Hepatic stellate cell (primary cell): ENCODE measurements at regions not wholly inside any gene's neighbourhood (a gene's known extent, or its start where the extent isn't known, plus 50 kb on each side); places are given as distances from the start of the nearest gene placed in this dataset.

Experiments
- DNase-seq: peaks from one replicate; pipeline ENCODE4 v3.0.0; 2011; ENCODE audit warnings: low spot score

- no peak for DNase-seq
These were observed 468.5 kb upstream of the FAT3 start for GRCh38 chr11:91755951-91756707.

GRCh38 chr11:91755526-91755925, 469.1 kb upstream of the FAT3 start:
- no peak for DNase-seq

- no peak for DNase-seq
These were observed 475.4 kb upstream of the FAT3 start for GRCh38 chr11:91749251-91749650.

- no peak for DNase-seq
These were observed 482.5 kb upstream of the FAT3 start for GRCh38 chr11:91742155-91742554.

- no peak for DNase-seq
These were observed 493.6 kb upstream of the FAT3 start for GRCh38 chr11:91731051-91731450.

GRCh38 chr11:91730620-91731019, 494.0 kb upstream of the FAT3 start:
- DNase-seq = no peak

GRCh38 chr11:91730057-91730456, 494.6 kb upstream of the FAT3 start:
- DNase-seq = no peak

GRCh38 chr11:91717169-91717568, 507.4 kb upstream of the FAT3 start:
- no peak for DNase-seq

GRCh38 chr11:91707652-91708482, 516.8 kb upstream of the FAT3 start:
- DNase-seq = no peak

GRCh38 chr11:91703042-91703441, 521.6 kb upstream of the FAT3 start:
- no peak for DNase-seq

GRCh38 chr11:91700854-91701253, 523.8 kb upstream of the FAT3 start:
- no peak for DNase-seq

- no peak for DNase-seq
These were observed 525.8 kb upstream of the FAT3 start for GRCh38 chr11:91698845-91699244.

GRCh38 chr11:91694331-91694730, 530.3 kb upstream of the FAT3 start:
- no peak for DNase-seq

GRCh38 chr11:91691872-91692271, 532.7 kb upstream of the FAT3 start:
- DNase-seq = no peak

GRCh38 chr11:91688672-91689071, 535.9 kb upstream of the FAT3 start:
- DNase-seq = no peak

- no peak for DNase-seq
These were observed 537.9 kb upstream of the FAT3 start for GRCh38 chr11:91686700-91687099.

GRCh38 chr11:91686281-91686680, 538.3 kb upstream of the FAT3 start:
- DNase-seq = no peak

GRCh38 chr11:91673705-91674104, 550.9 kb upstream of the FAT3 start:
- DNase-seq = no peak

GRCh38 chr11:91664521-91664920, 560.1 kb upstream of the FAT3 start:
- DNase-seq = no peak

GRCh38 chr11:91660036-91660435, 564.6 kb upstream of the FAT3 start:
- DNase-seq = no peak

GRCh38 chr11:91654686-91655085, 569.9 kb upstream of the FAT3 start:
- no peak for DNase-seq

GRCh38 chr11:91653079-91653754, 571.4 kb upstream of the FAT3 start:
- no peak for DNase-seq

GRCh38 chr11:91650802-91651201, 573.8 kb upstream of the FAT3 start:
- DNase-seq = no peak
